HCT116 (cell line): ENCODE measurements at regions not wholly inside any gene's neighbourhood (a gene's known extent, or its start where the extent isn't known, plus 50 kb on each side); places are given as distances from the start of the nearest gene placed in this dataset.

ENCODE experiments used
- ATAC-seq: fragments of 200-7000 bp; cut with Tn5 transposase; 2 replicates; pipeline ENCODE4 v1.9.1; 2020; ENCODE audit warnings: mild to moderate bottlenecking, moderate library complexity
- BruUV-seq: library from RNA; stranded (reverse); fragments of 400-500 nt; replicated peaks from 2 replicates; lab custom pipeline; 2021; lab: Mats Ljungman, UMichigan
- CTCF ChIA-PET: fragments of 300-600 bp; sonication (Branson Sonifier 250); formaldehyde crosslinking; loops from one replicate; lab custom pipeline; 2021; ENCODE audit warnings: antibody characterized with exemption; lab: Charles Lee
- POLR2A ChIA-PET: fragments of 300-600, 350-600 bp; sonication (Branson Sonifier 250); formaldehyde crosslinking; loops from one replicate; lab custom pipeline; 2021; ENCODE audit warnings: antibody characterized with exemption; lab: Charles Lee
- RAD21 ChIA-PET, 2 experiments: fragments of 300-600 bp; sonication (Branson Sonifier 250); formaldehyde crosslinking; loops; one replicate each; lab custom pipeline; 2023; ENCODE audit warnings: low total read pairs in 2 of 2; ENCODE audit not compliant: uncharacterized antibody in 2 of 2, unreplicated experiment in 2 of 2, low non-redundant PET in 1 of 2; lab: Charles Lee
- DNase-seq: peaks from one replicate; pipeline ENCODE4 v3.0.0-alpha.2; 2010; ENCODE audit warnings: low read depth, low spot score
- H2AFZ ChIP-seq: fragments of 200-600 bp; shearing (Covaris generic), sonication (generic); 2 replicates; pipeline ENCODE4 v1.6.1; 2017; ENCODE audit warnings: low read depth, mixed run types, mixed read lengths, antibody characterized with exemption, low read length; ENCODE audit not compliant: poor library complexity, severe bottlenecking
- H3K27ac ChIP-seq: 2 replicates; pipeline ENCODE4 v1.5.1; 2012; ENCODE audit warnings: low read depth, low read length
- H3K27me3 ChIP-seq: fragments of 200-600 bp; sonication (generic); 2 replicates; pipeline ENCODE4 v1.6.1; 2016; ENCODE audit warnings: mixed run types, low read length, mixed read lengths; ENCODE audit not compliant: insufficient read depth
- H3K36me3 ChIP-seq, 2 experiments: fragments of 200-500 bp in 1 of 2; fragments of 200-600 bp in 1 of 2; sonication (Bioruptor generic) in 1 of 2; sonication (generic) in 1 of 2; 2 replicates each; pipeline versions ENCODE4 v1.5.1 to v1.6.1; 2014 to 2016; ENCODE audit warnings: low read length in 2 of 2, inconsistent platforms in 1 of 2, mixed read lengths in 1 of 2, mixed run types in 1 of 2; ENCODE audit not compliant: insufficient read depth in 2 of 2, control insufficient read depth in 1 of 2
- H3K4me1 ChIP-seq, 2 experiments: fragments of 200-600 bp in 1 of 2; sonication (generic) in 1 of 2; 2 replicates each; pipeline versions ENCODE4 v1.5.1 to v1.6.1; 2012 to 2017; ENCODE audit warnings: low read length in 2 of 2, inconsistent platforms in 1 of 2, mild to moderate bottlenecking in 1 of 2, mixed read lengths in 1 of 2, mixed run types in 1 of 2, moderate library complexity in 1 of 2; ENCODE audit not compliant: insufficient read depth in 2 of 2, control insufficient read depth in 1 of 2
- H3K4me2 ChIP-seq: fragments of 200-600 bp; sonication (generic); 2 replicates; pipeline ENCODE4 v1.6.1; 2017; ENCODE audit warnings: mixed run types, low read length, mixed read lengths
- H3K4me3 ChIP-seq, 2 experiments: fragments of 200-600 bp in 1 of 2; sonication (generic) in 1 of 2; replicated peaks in 1 of 2; 2 replicates each; pipeline ENCODE4 v1.5.1; 2011 to 2016; ENCODE audit warnings: low read length in 2 of 2, control low read depth in 1 of 2, low read depth in 1 of 2, mild to moderate bottlenecking in 1 of 2, mixed read lengths in 1 of 2, mixed run types in 1 of 2
- H3K79me2 ChIP-seq: fragments of 200-600 bp; sonication (generic); 2 replicates; pipeline ENCODE4 v1.6.1; 2017; ENCODE audit warnings: mild to moderate bottlenecking, mixed run types, low read length, moderate library complexity, mixed read lengths; ENCODE audit not compliant: insufficient read depth
- H3K9ac ChIP-seq: fragments of 200-600 bp; sonication (generic); 2 replicates; pipeline ENCODE4 v1.6.1; 2016; ENCODE audit warnings: low read length, mixed read lengths
- H3K9me2 ChIP-seq: fragments of 200-600 bp; sonication (generic), shearing (Covaris generic); 2 replicates; pipeline ENCODE4 v1.6.1; 2017; ENCODE audit warnings: mixed run types, mild to moderate bottlenecking, moderate library complexity; ENCODE audit not compliant: insufficient read depth
- H3K9me3 ChIP-seq, 2 experiments: fragments of 200-500 bp in 1 of 2; fragments of 200-600 bp in 1 of 2; sonication (Bioruptor generic) in 1 of 2; sonication (generic) in 1 of 2; 2 replicates each; pipeline ENCODE4 v1.6.1; 2014 to 2017; ENCODE audit warnings: low read length in 2 of 2, mixed read lengths in 2 of 2, inconsistent platforms in 1 of 2, low read depth in 1 of 2, mild to moderate bottlenecking in 1 of 2, mixed run types in 1 of 2, moderate library complexity in 1 of 2; ENCODE audit not compliant: control insufficient read depth in 1 of 2, insufficient read depth in 1 of 2
- H4K20me1 ChIP-seq: fragments of 200-600 bp; sonication (generic), shearing (Covaris generic); 2 replicates; pipeline ENCODE4 v1.6.1; 2017; ENCODE audit warnings: mixed run types, mild to moderate bottlenecking, moderate library complexity; ENCODE audit not compliant: insufficient read depth
- CBX3 ChIP-seq: IDR thresholded peaks from 2 replicates; pipeline ENCODE4 v1.6.1; 2012; ENCODE audit warnings: low read depth
- CEBPB ChIP-seq: IDR thresholded peaks from 2 replicates; pipeline ENCODE4 v1.6.1; 2012; ENCODE audit warnings: low read depth
- EGR1 ChIP-seq: IDR thresholded peaks from 2 replicates; pipeline ENCODE4 v1.6.1; 2012; ENCODE audit warnings: low read depth
- ELF1 ChIP-seq: IDR thresholded peaks from 2 replicates; pipeline ENCODE4 v1.6.1; 2012; ENCODE audit warnings: low read depth, borderline replicate concordance
- EZH2 ChIP-seq: fragments of 200-600 bp; sonication (generic); IDR thresholded peaks from 2 replicates; pipeline ENCODE4 v1.6.1; 2017; ENCODE audit warnings: antibody characterized with exemption, mixed run types
- EZH2phosphoT487 ChIP-seq: fragments of 200-600 bp; IDR thresholded peaks from 2 replicates; pipeline ENCODE4 v1.6.1; 2018; ENCODE audit warnings: antibody characterized with exemption, borderline replicate concordance
- FOSL1 ChIP-seq: IDR thresholded peaks from 2 replicates; pipeline ENCODE4 v1.6.1; 2012; ENCODE audit warnings: low read depth
- JUND ChIP-seq: IDR thresholded peaks from 2 replicates; pipeline ENCODE4 v1.6.1; 2012
- POLR2A ChIP-seq: IDR thresholded peaks from 2 replicates; pipeline ENCODE4 v1.7.0; 2011; ENCODE audit warnings: borderline replicate concordance; ENCODE audit not compliant: insufficient read depth, insufficient read length; ENCODE audit errors: extremely low read depth
- POLR2AphosphoS5 ChIP-seq: IDR thresholded peaks from 2 replicates; pipeline ENCODE4 v1.6.1; 2011; ENCODE audit warnings: mild to moderate bottlenecking, low read depth, low read length, moderate library complexity
- SIN3A ChIP-seq: IDR thresholded peaks from 2 replicates; pipeline ENCODE4 v1.6.1; 2012; ENCODE audit warnings: low read depth
- SP1 ChIP-seq: IDR thresholded peaks from 2 replicates; pipeline ENCODE4 v1.6.1; 2012; ENCODE audit warnings: low read depth
- SRF ChIP-seq: IDR thresholded peaks from 2 replicates; pipeline ENCODE4 v1.6.1; 2012; ENCODE audit warnings: low read depth
- TCF7L2 ChIP-seq: IDR thresholded peaks from 2 replicates; pipeline ENCODE4 v1.7.0; 2011; ENCODE audit warnings: borderline replicate concordance, inconsistent platforms; ENCODE audit not compliant: insufficient read depth, insufficient read length; ENCODE audit errors: extremely low read depth
- YY1 ChIP-seq: IDR thresholded peaks from 2 replicates; pipeline ENCODE4 v1.6.1; 2011; ENCODE audit warnings: low read length, low read depth, moderate library complexity, mild to moderate bottlenecking; ENCODE audit not compliant: insufficient replicate concordance; ENCODE audit errors: extremely low read depth
- ZNF274 ChIP-seq: fragments of 200-500 bp; sonication (Bioruptor generic); IDR thresholded peaks from 2 replicates; pipeline ENCODE4 v1.6.1; 2014; ENCODE audit warnings: mild to moderate bottlenecking, low read depth, low read length, inconsistent platforms
- intact Hi-C: fragments of 100-400 bp; cut with micrococcal nuclease; formaldehyde crosslinking; loops from 2 replicates; pipeline ENCODE4 v1.10.0; 2022
- TF ChIP-seq, protein P1 (sequence below), 3 experiments: fragments of 200-600 bp in 1 of 3; sonication (generic) in 1 of 3; IDR thresholded peaks in 2 of 3; conservative IDR thresholded peaks in 1 of 3; 2 replicates each; pipeline ENCODE4 v1.5.1; 2012 to 2017; ENCODE audit warnings: low read depth in 2 of 3, low read length in 2 of 3, antibody characterized with exemption in 1 of 3, borderline replicate concordance in 1 of 3, control low read depth in 1 of 3, mild to moderate bottlenecking in 1 of 3, mixed read lengths in 1 of 3, mixed run types in 1 of 3, moderate library complexity in 1 of 3; ENCODE audit not compliant: insufficient read depth in 1 of 3
- TF ChIP-seq, protein P2 (sequence below): IDR thresholded peaks from 2 replicates; pipeline ENCODE4 v1.6.1; 2012
- TF ChIP-seq, protein P3 (sequence below): IDR thresholded peaks from 2 replicates; pipeline ENCODE4 v1.6.1; 2012
- TF ChIP-seq, protein P4 (sequence below): IDR thresholded peaks from 2 replicates; pipeline ENCODE4 v1.6.1; 2012; ENCODE audit warnings: low read depth

DNA sequence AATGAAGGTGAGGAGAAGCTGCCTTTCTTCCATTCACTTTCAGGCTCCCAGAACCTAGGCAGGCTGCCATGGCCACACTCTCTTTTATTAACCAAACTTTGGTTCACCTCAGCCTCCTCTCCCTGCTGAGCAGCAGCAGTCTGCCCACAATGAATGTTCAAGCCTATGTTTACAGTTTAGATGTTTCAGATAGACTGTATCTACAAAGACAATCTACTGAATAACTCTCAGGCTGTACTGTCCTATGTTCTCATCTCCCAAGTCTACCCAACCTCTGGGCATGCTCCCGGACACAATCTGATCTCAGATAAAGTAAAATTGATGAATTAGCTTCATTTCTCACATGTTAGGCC lies 59.2 kb upstream of the TMEM164 start:
- H3K9me2 ChIP-seq: no peaks in the 10 kb centered on the region
- H3K79me2 ChIP-seq: no peaks in the 10 kb centered on the region
- no TSS peak for BruUV-seq
- no peak overlapping the region for H3K4me3 ChIP-seq
- H3K9ac ChIP-seq: no peak overlapping the region
- ATAC-seq (no peak), DNase-seq (no peak)
- no peak overlapping the region for H2AFZ ChIP-seq
- RAD21 ChIA-PET: no interaction called here
- H4K20me1 ChIP-seq: no peaks in the 10 kb centered on the region
- no peaks in the 10 kb centered on the region for H3K36me3 ChIP-seq
- H3K9me3 ChIP-seq: no peaks in the 10 kb centered on the region
- CTCF ChIA-PET: no interaction called here
- H3K27me3 ChIP-seq: no peaks in the 10 kb centered on the region
- POLR2A ChIA-PET: no interaction called here
- TF ChIP-seq POLR2AphosphoS5: no peak
- no peak for TF ChIP-seq EZH2
- TF ChIP-seq POLR2A: no peak
- TF ChIP-seq, protein P1, sequence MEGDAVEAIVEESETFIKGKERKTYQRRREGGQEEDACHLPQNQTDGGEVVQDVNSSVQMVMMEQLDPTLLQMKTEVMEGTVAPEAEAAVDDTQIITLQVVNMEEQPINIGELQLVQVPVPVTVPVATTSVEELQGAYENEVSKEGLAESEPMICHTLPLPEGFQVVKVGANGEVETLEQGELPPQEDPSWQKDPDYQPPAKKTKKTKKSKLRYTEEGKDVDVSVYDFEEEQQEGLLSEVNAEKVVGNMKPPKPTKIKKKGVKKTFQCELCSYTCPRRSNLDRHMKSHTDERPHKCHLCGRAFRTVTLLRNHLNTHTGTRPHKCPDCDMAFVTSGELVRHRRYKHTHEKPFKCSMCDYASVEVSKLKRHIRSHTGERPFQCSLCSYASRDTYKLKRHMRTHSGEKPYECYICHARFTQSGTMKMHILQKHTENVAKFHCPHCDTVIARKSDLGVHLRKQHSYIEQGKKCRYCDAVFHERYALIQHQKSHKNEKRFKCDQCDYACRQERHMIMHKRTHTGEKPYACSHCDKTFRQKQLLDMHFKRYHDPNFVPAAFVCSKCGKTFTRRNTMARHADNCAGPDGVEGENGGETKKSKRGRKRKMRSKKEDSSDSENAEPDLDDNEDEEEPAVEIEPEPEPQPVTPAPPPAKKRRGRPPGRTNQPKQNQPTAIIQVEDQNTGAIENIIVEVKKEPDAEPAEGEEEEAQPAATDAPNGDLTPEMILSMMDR (IDR thresholded peaks at IDR 0.05 in 2 of 3, conservative IDR thresholded peaks at IDR 0.05 in 1 of 3; ENCODE audit: borderline replicate concordance in 1 of 3, insufficient read depth in 1 of 3, low read depth in 2 of 3, low read length in 2 of 3): no peak
- TF ChIP-seq SP1: no peak
- TF ChIP-seq EGR1: no peak
- TF ChIP-seq TCF7L2: no peak
- no peak for TF ChIP-seq SRF
- TF ChIP-seq, protein P2, sequence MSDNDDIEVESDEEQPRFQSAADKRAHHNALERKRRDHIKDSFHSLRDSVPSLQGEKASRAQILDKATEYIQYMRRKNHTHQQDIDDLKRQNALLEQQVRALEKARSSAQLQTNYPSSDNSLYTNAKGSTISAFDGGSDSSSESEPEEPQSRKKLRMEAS: no peak
- TF ChIP-seq CEBPB: no peak
- TF ChIP-seq, protein P3, sequence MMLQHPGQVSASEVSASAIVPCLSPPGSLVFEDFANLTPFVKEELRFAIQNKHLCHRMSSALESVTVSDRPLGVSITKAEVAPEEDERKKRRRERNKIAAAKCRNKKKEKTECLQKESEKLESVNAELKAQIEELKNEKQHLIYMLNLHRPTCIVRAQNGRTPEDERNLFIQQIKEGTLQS: no peak
- TF ChIP-seq CBX3: no peak
- TF ChIP-seq YY1: no peak
- TF ChIP-seq, protein P4, sequence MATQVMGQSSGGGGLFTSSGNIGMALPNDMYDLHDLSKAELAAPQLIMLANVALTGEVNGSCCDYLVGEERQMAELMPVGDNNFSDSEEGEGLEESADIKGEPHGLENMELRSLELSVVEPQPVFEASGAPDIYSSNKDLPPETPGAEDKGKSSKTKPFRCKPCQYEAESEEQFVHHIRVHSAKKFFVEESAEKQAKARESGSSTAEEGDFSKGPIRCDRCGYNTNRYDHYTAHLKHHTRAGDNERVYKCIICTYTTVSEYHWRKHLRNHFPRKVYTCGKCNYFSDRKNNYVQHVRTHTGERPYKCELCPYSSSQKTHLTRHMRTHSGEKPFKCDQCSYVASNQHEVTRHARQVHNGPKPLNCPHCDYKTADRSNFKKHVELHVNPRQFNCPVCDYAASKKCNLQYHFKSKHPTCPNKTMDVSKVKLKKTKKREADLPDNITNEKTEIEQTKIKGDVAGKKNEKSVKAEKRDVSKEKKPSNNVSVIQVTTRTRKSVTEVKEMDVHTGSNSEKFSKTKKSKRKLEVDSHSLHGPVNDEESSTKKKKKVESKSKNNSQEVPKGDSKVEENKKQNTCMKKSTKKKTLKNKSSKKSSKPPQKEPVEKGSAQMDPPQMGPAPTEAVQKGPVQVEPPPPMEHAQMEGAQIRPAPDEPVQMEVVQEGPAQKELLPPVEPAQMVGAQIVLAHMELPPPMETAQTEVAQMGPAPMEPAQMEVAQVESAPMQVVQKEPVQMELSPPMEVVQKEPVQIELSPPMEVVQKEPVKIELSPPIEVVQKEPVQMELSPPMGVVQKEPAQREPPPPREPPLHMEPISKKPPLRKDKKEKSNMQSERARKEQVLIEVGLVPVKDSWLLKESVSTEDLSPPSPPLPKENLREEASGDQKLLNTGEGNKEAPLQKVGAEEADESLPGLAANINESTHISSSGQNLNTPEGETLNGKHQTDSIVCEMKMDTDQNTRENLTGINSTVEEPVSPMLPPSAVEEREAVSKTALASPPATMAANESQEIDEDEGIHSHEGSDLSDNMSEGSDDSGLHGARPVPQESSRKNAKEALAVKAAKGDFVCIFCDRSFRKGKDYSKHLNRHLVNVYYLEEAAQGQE: no peak
- TF ChIP-seq FOSL1: no peak
- TF ChIP-seq JUND: no peak
- no peak for TF ChIP-seq ELF1
- no peak for TF ChIP-seq EZH2phosphoT487
- no peak for TF ChIP-seq SIN3A
- TF ChIP-seq ZNF274: no peak
- intact Hi-C loops: no loop called here
- H3K4me1 ChIP-seq: no peaks in the 10 kb centered on the region
- no peak overlapping the region for H3K4me2 ChIP-seq
- H3K27ac ChIP-seq: no peak overlapping the region
